ENCODE measurements at regions not wholly inside any gene's neighbourhood (a gene's known extent, or its start where the extent isn't known, plus 50 kb on each side); places are given as distances from the start of the nearest gene placed in this dataset.
A peak's percentile ranks its signal among the peaks of the same experiment; 100 is the strongest.

GRCh38 chr13:105625691-105626090, 909.8 kb downstream of the EFNB2 start:
- Mint-ChIP-seq H3K36me3 (ENCODE audit: low read depth) (no peaks in the 10 kb centered on the region), H3K4me1 (peaks cover 14% of the 10 kb centered on the region), H3K27me3 (ENCODE audit: insufficient read depth, low read depth, poor library complexity) (peaks cover 3% of the 10 kb centered on the region), H3K4me3 (no peak overlapping the region), H3K9me3 (no peaks in the 10 kb centered on the region), H3K27ac (peak overlapping the region; percentile 30; the same call in 1 of the 2 replicates)
- Histone ChIP-seq H2AFZ (no peak overlapping the region), H3K4me2 (peak overlapping the region; percentile 40; the same call in 1 of the 2 replicates), H3K9me2 (ENCODE audit: insufficient read depth) (0 out of 2 replicates have a peak, but pooled peaks cover 3% of the 10 kb centered on the region), H3K79me2 (replicated peaks; ENCODE audit: insufficient read depth) (no peaks in the 10 kb centered on the region), H3K4me1 (ENCODE audit: insufficient read depth) (peaks cover 9% of the 10 kb centered on the region), H3F3A (replicated peaks; ENCODE audit: low read depth) (no peaks in the 10 kb centered on the region), H3K36me3 (ENCODE audit: insufficient read depth) (no peaks in the 10 kb centered on the region), H4K20me1 (replicated peaks; ENCODE audit: insufficient read depth) (no peaks in the 10 kb centered on the region), H3K4me3 (no peak overlapping the region), H3K27ac (ENCODE audit: low read depth) (no peak overlapping the region), H3K27me3 (ENCODE audit: insufficient read depth) (no peaks in the 10 kb centered on the region)
- TF ChIP-seq EZH2 (IDR thresholded peaks at IDR 0.05; ENCODE audit: low read depth, unreplicated experiment) (no peak), NANOG (IDR thresholded peaks at IDR 0.05; ENCODE audit: borderline replicate concordance) (no peak), JUNB (IDR thresholded peaks at IDR 0.05; ENCODE audit: unreplicated experiment) (no peak), ZNF331 (CRISPR knock-in tag; IDR thresholded peaks at IDR 0.05; ENCODE audit: low read depth) (no peak), REST (IDR thresholded peaks at IDR 0.05; ENCODE audit: unreplicated experiment) (no peak), EZH2phosphoT487 (IDR thresholded peaks at IDR 0.05; ENCODE audit: unreplicated experiment) (no peak), ZNF462 (CRISPR knock-in tag; IDR thresholded peaks at IDR 0.05) (no peak), CREB1 (CRISPR knock-in tag; IDR thresholded peaks at IDR 0.05; ENCODE audit: low read depth) (no peak), ETS1 (IDR thresholded peaks at IDR 0.05) (no peak), STAT1 (IDR thresholded peaks at IDR 0.05; ENCODE audit: unreplicated experiment) (no peak)
- TF ChIP-seq, protein P1, sequence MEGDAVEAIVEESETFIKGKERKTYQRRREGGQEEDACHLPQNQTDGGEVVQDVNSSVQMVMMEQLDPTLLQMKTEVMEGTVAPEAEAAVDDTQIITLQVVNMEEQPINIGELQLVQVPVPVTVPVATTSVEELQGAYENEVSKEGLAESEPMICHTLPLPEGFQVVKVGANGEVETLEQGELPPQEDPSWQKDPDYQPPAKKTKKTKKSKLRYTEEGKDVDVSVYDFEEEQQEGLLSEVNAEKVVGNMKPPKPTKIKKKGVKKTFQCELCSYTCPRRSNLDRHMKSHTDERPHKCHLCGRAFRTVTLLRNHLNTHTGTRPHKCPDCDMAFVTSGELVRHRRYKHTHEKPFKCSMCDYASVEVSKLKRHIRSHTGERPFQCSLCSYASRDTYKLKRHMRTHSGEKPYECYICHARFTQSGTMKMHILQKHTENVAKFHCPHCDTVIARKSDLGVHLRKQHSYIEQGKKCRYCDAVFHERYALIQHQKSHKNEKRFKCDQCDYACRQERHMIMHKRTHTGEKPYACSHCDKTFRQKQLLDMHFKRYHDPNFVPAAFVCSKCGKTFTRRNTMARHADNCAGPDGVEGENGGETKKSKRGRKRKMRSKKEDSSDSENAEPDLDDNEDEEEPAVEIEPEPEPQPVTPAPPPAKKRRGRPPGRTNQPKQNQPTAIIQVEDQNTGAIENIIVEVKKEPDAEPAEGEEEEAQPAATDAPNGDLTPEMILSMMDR (conservative IDR thresholded peaks at IDR 0.05; ENCODE audit: low read depth in 2 of 2) = no peak
- ATAC-seq = no peak
- no peak for DNase-seq (ENCODE audit: low spot score)

Measured in GM23338 (cell line).